ENCODE measurements at regions not wholly inside any gene's neighbourhood (a gene's known extent, or its start where the extent isn't known, plus 50 kb on each side); places are given as distances from the start of the nearest gene placed in this dataset.

- no peak for DNase-seq (ENCODE audit: low read depth in 1 of 2, low spot score in 1 of 2)
These were observed 116.0 kb upstream of the TOP3B start for GRCh38 chr22:22098457-22099193.

- no peak for DNase-seq (ENCODE audit: low read depth in 1 of 2, low spot score in 1 of 2)
These were observed 115.2 kb upstream of the TOP3B start for GRCh38 chr22:22097727-22098228.

- DNase-seq (ENCODE audit: low read depth in 1 of 2, low spot score in 1 of 2): no peak
These were observed 112.3 kb upstream of the TOP3B start for GRCh38 chr22:22094921-22095320.

GRCh38 chr22:22094514-22094913, 111.9 kb upstream of the TOP3B start:
- DNase-seq (ENCODE audit: low read depth in 1 of 2, low spot score in 1 of 2): no peak

- no peak for DNase-seq (ENCODE audit: low read depth in 1 of 2, low spot score in 1 of 2)
These were observed 111.2 kb upstream of the TOP3B start for GRCh38 chr22:22093743-22094142.

GRCh38 chr22:22092974-22093373, 110.4 kb upstream of the TOP3B start:
- no peak for DNase-seq (ENCODE audit: low read depth in 1 of 2, low spot score in 1 of 2)

- no peak for DNase-seq (ENCODE audit: low read depth in 1 of 2, low spot score in 1 of 2)
These were observed 109.5 kb upstream of the TOP3B start for GRCh38 chr22:22092101-22092500.

- no peak for DNase-seq (ENCODE audit: low read depth in 1 of 2, low spot score in 1 of 2)
These were observed 108.9 kb upstream of the TOP3B start for GRCh38 chr22:22091400-22091878.

GRCh38 chr22:22090650-22091399, 108.2 kb upstream of the TOP3B start:
- DNase-seq (ENCODE audit: low read depth in 1 of 2, low spot score in 1 of 2): no peak

- DNase-seq (ENCODE audit: low read depth in 1 of 2, low spot score in 1 of 2): no peak
These were observed 107.1 kb upstream of the TOP3B start for GRCh38 chr22:22089459-22090308.

GRCh38 chr22:22088658-22089458, 106.3 kb upstream of the TOP3B start:
- DNase-seq (ENCODE audit: low read depth in 1 of 2, low spot score in 1 of 2): no peak

GRCh38 chr22:22087854-22088657, 105.5 kb upstream of the TOP3B start:
- DNase-seq (ENCODE audit: low read depth in 1 of 2, low spot score in 1 of 2): no peak

GRCh38 chr22:22086501-22087158, 104.0 kb upstream of the TOP3B start:
- DNase-seq (ENCODE audit: low read depth in 1 of 2, low spot score in 1 of 2): no peak

GRCh38 chr22:22085702-22086500, 103.3 kb upstream of the TOP3B start:
- no peak for DNase-seq (ENCODE audit: low read depth in 1 of 2, low spot score in 1 of 2)

- no peak for DNase-seq (ENCODE audit: low read depth in 1 of 2, low spot score in 1 of 2)
These were observed 101.6 kb upstream of the TOP3B start for GRCh38 chr22:22084089-22084711.

GRCh38 chr22:22082960-22083359, 100.4 kb upstream of the TOP3B start:
- DNase-seq (ENCODE audit: low read depth in 1 of 2, low spot score in 1 of 2): no peak

GRCh38 chr22:22082229-22082835, 99.7 kb upstream of the TOP3B start:
- DNase-seq (ENCODE audit: low read depth in 1 of 2, low spot score in 1 of 2): no peak
